ENCODE measurements at regions not wholly inside any gene's neighbourhood (a gene's known extent, or its start where the extent isn't known, plus 50 kb on each side); places are given as distances from the start of the nearest gene placed in this dataset.

- no peak for TF ChIP-seq ZNF219 (CRISPR knock-in tag; IDR thresholded peaks at IDR 0.05; ENCODE audit: borderline replicate concordance)
- TF ChIP-seq ZNF281 (CRISPR knock-in tag; IDR thresholded peaks at IDR 0.05), result no peak
Measured at GRCh38 chr2:37471994-37472393, 127.6 kb downstream of the QPCT start (continued).

GRCh38 chr2:37472959-37473358 lies 128.5 kb downstream of the QPCT start:
- CTCF ChIA-PET, result interaction anchor here (1.1 to 1.6 kb wide), 2 partner anchors 76 to 404 kb away, joined by 5 read pairs; no protein-coding TSS in a partner anchor
- no peaks in the 10 kb centered on the region for H3K36me3 Mint-ChIP-seq
- H3K9me3 Mint-ChIP-seq, result no peaks in the 10 kb centered on the region
- TF ChIP-seq ATF1 (CRISPR knock-in tag; IDR thresholded peaks at IDR 0.05) (no peak), TCF7 (CRISPR knock-in tag; IDR thresholded peaks at IDR 0.05; ENCODE audit: low read depth) (no peak), NFE2L1 (CRISPR knock-in tag; IDR thresholded peaks at IDR 0.05) (no peak), ZNF512 (CRISPR knock-in tag; IDR thresholded peaks at IDR 0.05; ENCODE audit: borderline replicate concordance) (no peak), ZBTB43 (CRISPR knock-in tag; IDR thresholded peaks at IDR 0.05) (no peak), ZNF532 (CRISPR knock-in tag; IDR thresholded peaks at IDR 0.05; ENCODE audit: borderline replicate concordance) (no peak), SMAD3 (CRISPR knock-in tag; IDR thresholded peaks at IDR 0.05; ENCODE audit: borderline replicate concordance) (no peak), ATF3 (CRISPR knock-in tag; conservative IDR thresholded peaks at IDR 0.05) (no peak), AR (CRISPR knock-in tag; IDR thresholded peaks at IDR 0.05) (no peak), SP1 (CRISPR knock-in tag; conservative IDR thresholded peaks at IDR 0.05) (no peak), MYBL2 (CRISPR knock-in tag; IDR thresholded peaks at IDR 0.05) (no peak), PRDM15 (CRISPR knock-in tag; IDR thresholded peaks at IDR 0.05) (no peak), ATF2 (CRISPR knock-in tag; IDR thresholded peaks at IDR 0.05; ENCODE audit: borderline replicate concordance, low read depth) (no peak)
- ATAC-seq, result no peak
- DNase-seq (ENCODE audit: low spot score), result no peak
- H3K4me3 Mint-ChIP-seq, result no peak overlapping the region
- no peak overlapping the region for H3K27ac Mint-ChIP-seq
- H3K4me1 Mint-ChIP-seq, result peaks cover 7% of the 10 kb centered on the region
- POLR2A ChIA-PET, result interaction anchor here (0.9 kb wide), 1 partner anchor 112 kb away, joined by 3 read pairs; no protein-coding TSS in a partner anchor
- H3K27me3 Mint-ChIP-seq (ENCODE audit: low read depth), result no peaks in the 10 kb centered on the region

Data from WTC11 (cell line).